ENCODE measurements at regions not wholly inside any gene's neighbourhood (a gene's known extent, or its start where the extent isn't known, plus 50 kb on each side); places are given as distances from the start of the nearest gene placed in this dataset.

DNA sequence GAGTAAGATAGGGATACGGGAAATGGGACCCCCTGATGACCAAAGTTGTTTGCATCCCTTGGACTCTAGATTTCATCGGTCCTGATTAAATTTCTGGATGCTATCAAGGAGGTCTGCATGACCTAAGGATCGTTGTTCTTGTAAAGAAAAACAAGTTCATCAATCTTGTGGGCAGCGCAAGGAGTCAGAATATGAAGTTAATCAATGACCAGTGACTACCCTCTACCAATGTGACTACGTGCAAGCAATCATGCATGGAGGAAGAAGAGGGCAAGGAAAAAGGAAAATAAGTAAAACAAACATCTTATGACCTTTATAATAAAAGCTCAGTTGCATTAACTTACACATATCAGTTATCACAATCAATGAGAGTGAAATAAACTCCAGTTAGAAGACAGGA lies 139.7 kb downstream of the RTP4 start:
- TF ChIP-seq KLF10 (tag by site-specific recombination; IDR thresholded peaks at IDR 0.05) (no peak), HOXA7 (CRISPR knock-in tag; IDR thresholded peaks at IDR 0.05; ENCODE audit: borderline replicate concordance) (no peak), ZNF837 (tag by site-specific recombination; IDR thresholded peaks at IDR 0.05) (no peak), MEIS1 (CRISPR knock-in tag; IDR thresholded peaks at IDR 0.05; ENCODE audit: borderline replicate concordance) (no peak), ZNF302 (tag by site-specific recombination; IDR thresholded peaks at IDR 0.05; ENCODE audit: low read depth) (no peak)
- TF ChIP-seq, protein P1, sequence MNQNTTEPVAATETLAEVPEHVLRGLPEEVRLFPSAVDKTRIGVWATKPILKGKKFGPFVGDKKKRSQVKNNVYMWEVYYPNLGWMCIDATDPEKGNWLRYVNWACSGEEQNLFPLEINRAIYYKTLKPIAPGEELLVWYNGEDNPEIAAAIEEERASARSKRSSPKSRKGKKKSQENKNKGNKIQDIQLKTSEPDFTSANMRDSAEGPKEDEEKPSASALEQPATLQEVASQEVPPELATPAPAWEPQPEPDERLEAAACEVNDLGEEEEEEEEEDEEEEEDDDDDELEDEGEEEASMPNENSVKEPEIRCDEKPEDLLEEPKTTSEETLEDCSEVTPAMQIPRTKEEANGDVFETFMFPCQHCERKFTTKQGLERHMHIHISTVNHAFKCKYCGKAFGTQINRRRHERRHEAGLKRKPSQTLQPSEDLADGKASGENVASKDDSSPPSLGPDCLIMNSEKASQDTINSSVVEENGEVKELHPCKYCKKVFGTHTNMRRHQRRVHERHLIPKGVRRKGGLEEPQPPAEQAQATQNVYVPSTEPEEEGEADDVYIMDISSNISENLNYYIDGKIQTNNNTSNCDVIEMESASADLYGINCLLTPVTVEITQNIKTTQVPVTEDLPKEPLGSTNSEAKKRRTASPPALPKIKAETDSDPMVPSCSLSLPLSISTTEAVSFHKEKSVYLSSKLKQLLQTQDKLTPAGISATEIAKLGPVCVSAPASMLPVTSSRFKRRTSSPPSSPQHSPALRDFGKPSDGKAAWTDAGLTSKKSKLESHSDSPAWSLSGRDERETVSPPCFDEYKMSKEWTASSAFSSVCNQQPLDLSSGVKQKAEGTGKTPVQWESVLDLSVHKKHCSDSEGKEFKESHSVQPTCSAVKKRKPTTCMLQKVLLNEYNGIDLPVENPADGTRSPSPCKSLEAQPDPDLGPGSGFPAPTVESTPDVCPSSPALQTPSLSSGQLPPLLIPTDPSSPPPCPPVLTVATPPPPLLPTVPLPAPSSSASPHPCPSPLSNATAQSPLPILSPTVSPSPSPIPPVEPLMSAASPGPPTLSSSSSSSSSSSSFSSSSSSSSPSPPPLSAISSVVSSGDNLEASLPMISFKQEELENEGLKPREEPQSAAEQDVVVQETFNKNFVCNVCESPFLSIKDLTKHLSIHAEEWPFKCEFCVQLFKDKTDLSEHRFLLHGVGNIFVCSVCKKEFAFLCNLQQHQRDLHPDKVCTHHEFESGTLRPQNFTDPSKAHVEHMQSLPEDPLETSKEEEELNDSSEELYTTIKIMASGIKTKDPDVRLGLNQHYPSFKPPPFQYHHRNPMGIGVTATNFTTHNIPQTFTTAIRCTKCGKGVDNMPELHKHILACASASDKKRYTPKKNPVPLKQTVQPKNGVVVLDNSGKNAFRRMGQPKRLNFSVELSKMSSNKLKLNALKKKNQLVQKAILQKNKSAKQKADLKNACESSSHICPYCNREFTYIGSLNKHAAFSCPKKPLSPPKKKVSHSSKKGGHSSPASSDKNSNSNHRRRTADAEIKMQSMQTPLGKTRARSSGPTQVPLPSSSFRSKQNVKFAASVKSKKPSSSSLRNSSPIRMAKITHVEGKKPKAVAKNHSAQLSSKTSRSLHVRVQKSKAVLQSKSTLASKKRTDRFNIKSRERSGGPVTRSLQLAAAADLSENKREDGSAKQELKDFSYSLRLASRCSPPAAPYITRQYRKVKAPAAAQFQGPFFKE (tag by site-specific recombination; IDR thresholded peaks at IDR 0.05; ENCODE audit: borderline replicate concordance): no peak
- TF ChIP-seq, protein P2, sequence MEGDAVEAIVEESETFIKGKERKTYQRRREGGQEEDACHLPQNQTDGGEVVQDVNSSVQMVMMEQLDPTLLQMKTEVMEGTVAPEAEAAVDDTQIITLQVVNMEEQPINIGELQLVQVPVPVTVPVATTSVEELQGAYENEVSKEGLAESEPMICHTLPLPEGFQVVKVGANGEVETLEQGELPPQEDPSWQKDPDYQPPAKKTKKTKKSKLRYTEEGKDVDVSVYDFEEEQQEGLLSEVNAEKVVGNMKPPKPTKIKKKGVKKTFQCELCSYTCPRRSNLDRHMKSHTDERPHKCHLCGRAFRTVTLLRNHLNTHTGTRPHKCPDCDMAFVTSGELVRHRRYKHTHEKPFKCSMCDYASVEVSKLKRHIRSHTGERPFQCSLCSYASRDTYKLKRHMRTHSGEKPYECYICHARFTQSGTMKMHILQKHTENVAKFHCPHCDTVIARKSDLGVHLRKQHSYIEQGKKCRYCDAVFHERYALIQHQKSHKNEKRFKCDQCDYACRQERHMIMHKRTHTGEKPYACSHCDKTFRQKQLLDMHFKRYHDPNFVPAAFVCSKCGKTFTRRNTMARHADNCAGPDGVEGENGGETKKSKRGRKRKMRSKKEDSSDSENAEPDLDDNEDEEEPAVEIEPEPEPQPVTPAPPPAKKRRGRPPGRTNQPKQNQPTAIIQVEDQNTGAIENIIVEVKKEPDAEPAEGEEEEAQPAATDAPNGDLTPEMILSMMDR (tag by site-specific recombination; IDR thresholded peaks at IDR 0.05): no peak

All from HEK293 (cell line).